Osteocyte (in vitro differentiated cells): ENCODE measurements at regions not wholly inside any gene's neighbourhood (a gene's known extent, or its start where the extent isn't known, plus 50 kb on each side); places are given as distances from the start of the nearest gene placed in this dataset.

Experiments
- DNase-seq: peaks from one replicate; pipeline ENCODE4 v3.0.0; 2021; ENCODE audit warnings: mixed read lengths; ENCODE audit not compliant: unreplicated experiment; ENCODE audit errors: extremely low spot score
- H3K27ac Mint-ChIP-seq: one replicate; pipeline ENCODE4 v1.8.0; 2021; ENCODE audit warnings: mild to moderate bottlenecking, mixed read lengths; ENCODE audit not compliant: unreplicated experiment
- H3K27me3 Mint-ChIP-seq: one replicate; pipeline ENCODE4 v1.8.0; 2021; ENCODE audit warnings: mixed read lengths; ENCODE audit not compliant: unreplicated experiment
- H3K36me3 Mint-ChIP-seq: one replicate; pipeline ENCODE4 v1.8.0; 2021; ENCODE audit warnings: mixed read lengths; ENCODE audit not compliant: unreplicated experiment
- H3K4me1 Mint-ChIP-seq: one replicate; pipeline ENCODE4 v1.8.0; 2021; ENCODE audit warnings: mixed read lengths; ENCODE audit not compliant: unreplicated experiment
- H3K4me3 Mint-ChIP-seq: one replicate; pipeline ENCODE4 v1.8.0; 2021; ENCODE audit warnings: mild to moderate bottlenecking, moderate library complexity, mixed read lengths; ENCODE audit not compliant: unreplicated experiment
- H3K9me3 Mint-ChIP-seq: one replicate; pipeline ENCODE4 v1.8.0; 2021; ENCODE audit warnings: mixed read lengths; ENCODE audit not compliant: unreplicated experiment
- TF ChIP-seq, protein P1 (sequence below): fragments of 200-600 bp; sonication (generic); IDR thresholded peaks from 2 replicates; pipeline ENCODE4 v1.5.0; 2021; ENCODE audit warnings: antibody characterized with exemption, mild to moderate bottlenecking, moderate library complexity

GRCh38 chr1:189206617-189207016 is 1271.0 kb downstream of the BRINP3 start:
- Mint-ChIP-seq H3K4me3 (no peak overlapping the region), H3K4me1 (no peaks in the 10 kb centered on the region), H3K36me3 (no peaks in the 10 kb centered on the region), H3K9me3 (peaks cover 4% of the 10 kb centered on the region), H3K27ac (no peak overlapping the region), H3K27me3 (no peaks in the 10 kb centered on the region)
- TF ChIP-seq, protein P1, sequence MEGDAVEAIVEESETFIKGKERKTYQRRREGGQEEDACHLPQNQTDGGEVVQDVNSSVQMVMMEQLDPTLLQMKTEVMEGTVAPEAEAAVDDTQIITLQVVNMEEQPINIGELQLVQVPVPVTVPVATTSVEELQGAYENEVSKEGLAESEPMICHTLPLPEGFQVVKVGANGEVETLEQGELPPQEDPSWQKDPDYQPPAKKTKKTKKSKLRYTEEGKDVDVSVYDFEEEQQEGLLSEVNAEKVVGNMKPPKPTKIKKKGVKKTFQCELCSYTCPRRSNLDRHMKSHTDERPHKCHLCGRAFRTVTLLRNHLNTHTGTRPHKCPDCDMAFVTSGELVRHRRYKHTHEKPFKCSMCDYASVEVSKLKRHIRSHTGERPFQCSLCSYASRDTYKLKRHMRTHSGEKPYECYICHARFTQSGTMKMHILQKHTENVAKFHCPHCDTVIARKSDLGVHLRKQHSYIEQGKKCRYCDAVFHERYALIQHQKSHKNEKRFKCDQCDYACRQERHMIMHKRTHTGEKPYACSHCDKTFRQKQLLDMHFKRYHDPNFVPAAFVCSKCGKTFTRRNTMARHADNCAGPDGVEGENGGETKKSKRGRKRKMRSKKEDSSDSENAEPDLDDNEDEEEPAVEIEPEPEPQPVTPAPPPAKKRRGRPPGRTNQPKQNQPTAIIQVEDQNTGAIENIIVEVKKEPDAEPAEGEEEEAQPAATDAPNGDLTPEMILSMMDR, result no peak
- no peak for DNase-seq

GRCh38 chr1:189211742-189212141 is 1265.9 kb downstream of the BRINP3 start:
- H3K4me1 Mint-ChIP-seq, result no peaks in the 10 kb centered on the region
- TF ChIP-seq, protein P1, result no peak
- no peak overlapping the region for H3K27ac Mint-ChIP-seq
- H3K4me3 Mint-ChIP-seq, result no peak overlapping the region
- H3K9me3 Mint-ChIP-seq, result peaks cover 4% of the 10 kb centered on the region
- no peaks in the 10 kb centered on the region for H3K27me3 Mint-ChIP-seq
- no peak for DNase-seq
- no peaks in the 10 kb centered on the region for H3K36me3 Mint-ChIP-seq

- Mint-ChIP-seq H3K4me3 (no peak overlapping the region), H3K4me1 (no peaks in the 10 kb centered on the region), H3K36me3 (no peaks in the 10 kb centered on the region), H3K27ac (no peak overlapping the region), H3K27me3 (no peaks in the 10 kb centered on the region), H3K9me3 (peaks cover 4% of the 10 kb centered on the region)
- no peak for DNase-seq
- TF ChIP-seq, protein P1, result no peak
Measured at GRCh38 chr1:189212606-189213005, 1265.1 kb downstream of the BRINP3 start.

GRCh38 chr1:189216886-189217285 is 1260.8 kb downstream of the BRINP3 start:
- no peaks in the 10 kb centered on the region for H3K36me3 Mint-ChIP-seq
- TF ChIP-seq, protein P1, result no peak
- H3K4me1 Mint-ChIP-seq, result no peaks in the 10 kb centered on the region
- no peak overlapping the region for H3K4me3 Mint-ChIP-seq
- no peaks in the 10 kb centered on the region for H3K9me3 Mint-ChIP-seq
- no peak for DNase-seq
- no peak overlapping the region for H3K27ac Mint-ChIP-seq
- no peaks in the 10 kb centered on the region for H3K27me3 Mint-ChIP-seq

- Mint-ChIP-seq H3K27me3 (no peaks in the 10 kb centered on the region), H3K4me3 (no peak overlapping the region), H3K4me1 (no peaks in the 10 kb centered on the region)
Measured at GRCh38 chr1:189217646-189218045, 1260.0 kb downstream of the BRINP3 start.

More at GRCh38 chr1:189217646-189218045, 1260.0 kb downstream of the BRINP3 start:
- no peak for DNase-seq
- H3K9me3 Mint-ChIP-seq, result no peaks in the 10 kb centered on the region
- TF ChIP-seq, protein P1, result no peak
- no peak overlapping the region for H3K27ac Mint-ChIP-seq
- H3K36me3 Mint-ChIP-seq, result no peaks in the 10 kb centered on the region
